ENCODE measurements at regions not wholly inside any gene's neighbourhood (a gene's known extent, or its start where the extent isn't known, plus 50 kb on each side); places are given as distances from the start of the nearest gene placed in this dataset.

- DNase-seq: no peak
Measured at GRCh38 chr2:134103196-134103595, 150.7 kb upstream of the MGAT5 start.

GRCh38 chr2:134104754-134105153 lies 149.1 kb upstream of the MGAT5 start:
- peak; percentile 23 for DNase-seq

DNA sequence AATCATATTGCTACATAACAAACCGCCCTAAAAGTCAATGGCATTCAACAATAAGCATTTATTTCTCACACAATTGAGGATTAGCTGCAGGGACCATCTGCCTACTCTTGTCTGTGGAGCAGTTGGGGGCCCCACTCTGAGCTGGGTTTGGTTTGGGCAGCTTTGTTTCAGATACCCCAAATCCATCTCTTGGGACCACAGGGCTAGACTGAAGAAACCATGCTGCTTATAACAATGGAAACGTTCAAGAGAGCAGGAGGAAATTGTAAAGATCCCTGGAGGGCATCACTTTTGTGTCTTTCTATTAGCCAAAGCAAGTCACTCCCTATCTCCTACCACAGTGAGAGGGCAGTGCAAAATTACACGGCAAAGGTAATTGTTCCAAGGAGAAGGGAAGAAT lies 146.5 kb upstream of the MGAT5 start:
- no peak for DNase-seq

GRCh38 chr2:134108113-134108512 lies 145.8 kb upstream of the MGAT5 start:
- DNase-seq: no peak

- DNase-seq: no peak
Measured at GRCh38 chr2:134109246-134109645, 144.6 kb upstream of the MGAT5 start.

- DNase-seq: no peak
Measured at GRCh38 chr2:134109725-134110124, 144.1 kb upstream of the MGAT5 start.

DNA sequence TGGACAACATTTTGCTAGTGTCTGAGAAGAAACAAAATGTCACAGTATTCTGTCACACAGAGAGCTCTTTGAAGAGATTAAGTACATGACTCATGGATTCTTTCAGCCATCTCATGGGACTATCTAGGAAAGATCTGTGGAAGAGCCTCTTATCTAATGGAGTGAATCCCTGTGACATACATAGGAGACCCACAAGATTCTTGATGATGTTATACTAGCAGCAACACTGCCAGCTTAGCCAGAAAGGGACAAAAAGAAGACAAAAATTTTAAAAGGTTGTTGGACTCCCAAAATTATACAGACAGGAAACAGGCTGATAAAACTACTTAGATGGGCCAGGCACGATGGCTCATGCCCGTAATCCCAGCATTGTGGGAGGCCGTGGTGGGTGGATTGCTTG lies 143.3 kb upstream of the MGAT5 start:
- DNase-seq: no peak

- no peak for DNase-seq
Measured at GRCh38 chr2:134117676-134118075, 136.2 kb upstream of the MGAT5 start.

- DNase-seq: peak; percentile 88
Measured at GRCh38 chr2:134118279-134119116, 135.4 kb upstream of the MGAT5 start.

- DNase-seq: no peak
Measured at GRCh38 chr2:134119117-134119712, 134.7 kb upstream of the MGAT5 start.

- peak; percentile 83 for DNase-seq
Measured at GRCh38 chr2:134119713-134120405, 134.0 kb upstream of the MGAT5 start.

DNA sequence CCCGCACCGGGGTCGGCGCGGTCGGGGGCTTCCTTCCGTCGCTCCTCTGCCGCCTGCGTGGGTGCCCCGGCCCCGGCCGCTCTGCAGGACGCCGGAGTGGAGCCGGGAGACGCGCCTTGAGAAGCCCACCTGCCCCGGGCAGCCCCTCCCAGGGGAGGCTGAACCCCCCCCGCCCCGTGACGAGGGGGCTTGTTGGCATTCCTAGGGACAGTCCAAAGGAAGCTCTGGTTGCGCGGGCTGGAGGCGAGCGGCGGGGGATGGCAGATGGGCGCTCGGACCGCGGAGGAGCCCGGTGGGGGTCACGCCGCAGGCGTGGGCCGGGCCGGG lies 133.5 kb upstream of the MGAT5 start:
- DNase-seq: no peak

- DNase-seq: peak; percentile 56
Measured at GRCh38 chr2:134120733-134121630, 132.9 kb upstream of the MGAT5 start.

- peak; percentile 21 for DNase-seq
Measured at GRCh38 chr2:134122610-134123009, 131.3 kb upstream of the MGAT5 start.

GRCh38 chr2:134123332-134123731 lies 130.5 kb upstream of the MGAT5 start:
- DNase-seq: no peak

DNA sequence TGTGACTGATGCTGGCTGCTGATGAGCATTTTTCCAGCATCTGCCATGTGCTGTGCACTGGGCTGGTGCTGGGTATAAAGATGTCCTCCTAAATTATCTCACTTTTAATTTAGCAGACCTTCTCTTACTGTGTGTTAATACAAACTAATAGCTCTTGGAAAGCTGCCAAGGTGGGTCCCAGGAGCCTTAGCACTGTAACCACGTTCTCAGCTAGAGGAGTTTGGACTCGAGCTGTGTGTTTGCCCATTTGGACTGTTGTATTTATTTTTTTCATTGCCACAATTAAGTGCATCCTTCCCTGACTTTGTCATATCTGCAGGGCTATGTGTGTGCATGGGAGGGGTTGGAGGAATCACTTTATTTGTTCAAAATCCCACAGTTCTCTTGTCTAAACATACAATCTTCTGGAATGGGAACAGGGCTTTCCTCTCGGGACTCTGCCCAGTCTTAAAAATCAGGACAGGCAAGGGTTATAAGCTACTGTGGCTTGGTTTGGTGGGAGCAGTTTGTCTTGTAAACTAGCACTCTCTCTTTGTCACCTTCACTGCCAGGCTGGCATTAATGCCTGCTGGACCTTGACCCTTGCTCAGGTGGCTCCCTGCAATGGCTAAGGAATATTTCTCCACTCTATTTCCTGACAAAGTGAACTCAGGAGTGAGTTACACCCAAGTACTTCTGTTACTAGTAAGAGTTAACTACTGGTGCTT lies 129.7 kb upstream of the MGAT5 start:
- DNase-seq: no peak

DNA sequence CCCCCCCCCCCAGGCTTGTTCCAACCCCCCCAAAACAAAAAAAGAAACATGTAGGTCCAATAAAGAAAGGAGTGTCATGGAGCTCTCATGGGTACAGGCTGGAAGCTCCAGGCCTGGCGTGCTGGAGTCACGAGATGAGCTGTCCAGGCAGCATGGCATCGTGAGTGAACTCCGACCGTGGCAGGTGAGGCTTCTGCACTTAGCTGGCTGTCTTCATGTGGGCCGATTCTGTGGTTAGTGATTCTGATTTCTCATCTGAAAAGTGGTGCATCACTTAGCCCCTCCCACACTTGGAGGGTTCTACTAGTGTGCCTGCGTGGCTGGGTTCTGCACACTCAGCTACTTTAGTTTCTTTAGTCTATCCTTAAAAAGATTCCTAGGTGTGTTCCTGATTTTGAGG lies 126.4 kb upstream of the MGAT5 start:
- DNase-seq: peak; percentile 51

GRCh38 chr2:134128746-134129145 lies 125.1 kb upstream of the MGAT5 start:
- no peak for DNase-seq

DNA sequence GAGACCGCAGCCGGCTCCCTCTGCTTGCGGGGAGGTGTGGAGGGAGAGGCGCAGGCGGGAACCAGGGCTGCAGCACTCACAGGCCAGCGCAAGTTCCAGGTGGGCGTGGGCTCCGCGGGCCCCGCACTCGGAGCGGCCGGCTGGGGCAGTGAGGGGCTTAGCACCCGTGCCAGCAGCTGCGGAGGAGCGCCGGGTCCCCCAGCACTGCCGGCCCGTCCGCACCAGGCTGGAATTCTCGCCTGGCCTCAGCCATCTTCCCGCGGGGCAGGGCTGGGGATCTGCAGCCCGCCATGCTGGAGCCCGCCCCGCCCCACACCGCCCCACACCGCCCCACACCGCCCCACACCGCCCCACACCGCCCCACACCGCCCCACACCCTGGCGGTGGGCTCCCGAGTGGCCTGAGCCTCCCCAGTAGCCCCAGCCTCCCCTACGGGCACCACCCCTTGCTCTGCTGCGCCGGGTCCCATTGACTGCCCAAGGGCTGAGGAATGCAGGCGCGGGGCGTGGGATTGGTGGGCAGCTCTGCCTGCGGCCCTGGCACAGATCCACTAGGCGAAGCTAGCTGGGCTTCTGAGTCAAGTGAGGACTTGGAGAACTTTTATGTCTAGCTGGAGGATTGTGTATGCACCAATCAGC lies 123.9 kb upstream of the MGAT5 start:
- no peak for DNase-seq

DNA sequence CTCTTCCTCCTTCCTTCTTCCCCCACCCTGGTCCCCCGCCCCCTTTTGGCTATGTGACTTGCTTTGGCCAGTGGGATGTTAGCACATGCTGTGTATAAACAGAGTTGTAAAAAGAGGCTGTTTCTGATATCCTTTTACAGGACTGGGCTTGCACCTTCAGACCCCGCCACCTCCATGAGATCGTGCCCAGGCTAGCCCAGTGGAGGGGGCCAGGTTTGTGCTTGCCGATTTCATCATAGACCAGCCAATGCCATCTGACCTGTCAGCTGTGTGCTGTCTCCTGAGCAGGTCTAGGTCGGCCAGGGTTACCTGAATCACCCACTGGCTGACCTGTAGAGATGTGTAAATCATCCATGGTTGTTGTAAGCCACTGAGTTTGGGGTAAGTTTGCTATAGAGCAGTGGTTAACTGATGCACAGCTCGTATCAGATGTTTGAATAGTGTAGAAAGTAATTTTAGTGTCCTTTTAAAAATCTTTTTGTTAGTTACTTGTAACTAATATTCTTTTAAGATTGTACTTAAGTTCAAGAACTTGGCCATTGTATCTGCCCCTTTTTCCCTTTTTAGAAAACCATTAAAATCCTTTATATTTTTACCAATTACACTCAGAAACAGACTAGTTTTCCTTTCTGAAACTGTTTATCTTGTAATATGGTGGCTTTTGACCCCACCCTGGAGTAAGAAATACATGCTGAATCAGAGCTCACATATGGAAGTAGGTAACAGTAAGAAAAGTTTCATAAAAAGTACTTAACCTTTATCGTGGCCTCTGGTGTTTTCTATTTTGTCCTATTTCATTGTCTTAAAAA lies 122.0 kb upstream of the MGAT5 start:
- no peak for DNase-seq

DNA sequence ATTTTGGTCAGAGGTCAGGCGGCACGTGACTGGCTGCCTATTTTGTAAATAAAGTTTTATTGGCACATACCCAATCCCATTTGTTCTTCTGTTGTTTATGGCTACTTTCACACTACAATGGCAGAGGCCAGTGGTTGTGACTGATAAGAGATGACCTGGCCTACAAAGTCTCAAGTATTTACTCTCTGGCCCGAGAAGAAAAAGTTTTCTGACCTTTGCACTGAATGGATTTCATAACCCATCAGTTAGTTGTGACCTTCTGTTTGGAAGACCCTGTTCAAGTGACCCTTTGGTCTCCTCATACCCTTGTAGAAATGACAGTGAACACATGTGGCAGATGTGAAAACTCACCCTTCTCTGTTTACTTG lies 121.4 kb upstream of the MGAT5 start:
- DNase-seq: no peak

Measured in CD4-positive, alpha-beta T cell treated with Interleukin-21 for 1 hour (primary cell).